ENCODE measurements at regions not wholly inside any gene's neighbourhood (a gene's known extent, or its start where the extent isn't known, plus 50 kb on each side); places are given as distances from the start of the nearest gene placed in this dataset.

- H3K27ac ChIP-seq (ENCODE audit: low read length): no peak overlapping the region
- no peak for TF ChIP-seq CTCF (IDR thresholded peaks at IDR 0.05; ENCODE audit: borderline replicate concordance, extremely low read depth, low read length, poor library complexity, severe bottlenecking)
- TF ChIP-seq EZH2 (IDR thresholded peaks at IDR 0.05; ENCODE audit: borderline replicate concordance, low read depth, low read length, severe bottlenecking): no peak
- DNase-seq (no peak), ATAC-seq (ENCODE audit: insufficient read depth, low read depth) (no peak)
- no peaks in the 10 kb centered on the region for H3K79me2 ChIP-seq (ENCODE audit: insufficient read depth, low read length)
- H3K9me3 ChIP-seq (ENCODE audit: insufficient read depth, low read length, severe bottlenecking): no peaks in the 10 kb centered on the region
- no peaks in the 10 kb centered on the region for H3K27me3 ChIP-seq (ENCODE audit: insufficient read depth, low read length, poor library complexity)
- H2AFZ ChIP-seq (ENCODE audit: low read depth, low read length): no peak overlapping the region
- H3K9ac ChIP-seq (ENCODE audit: low read depth, low read length): no peak overlapping the region
- H4K20me1 ChIP-seq (ENCODE audit: insufficient read depth, low read length): no peaks in the 10 kb centered on the region
- no peaks in the 10 kb centered on the region for H3K4me1 ChIP-seq (ENCODE audit: insufficient read depth, low read length)
- no peak overlapping the region for H3K4me2 ChIP-seq (ENCODE audit: insufficient read depth, low read length)
- H3K4me3 ChIP-seq (ENCODE audit: low read depth in 1 of 2, low read length in 2 of 2): no peak overlapping the region
- H3K36me3 ChIP-seq (ENCODE audit: insufficient read depth, low read length): no peaks in the 10 kb centered on the region
These were observed 469.1 kb upstream of the ARHGEF26 start for GRCh38 chr3:153652076-153652475.

- TF ChIP-seq CTCF (IDR thresholded peaks at IDR 0.05; ENCODE audit: borderline replicate concordance, extremely low read depth, low read length, poor library complexity, severe bottlenecking): no peak
- TF ChIP-seq EZH2 (IDR thresholded peaks at IDR 0.05; ENCODE audit: borderline replicate concordance, low read depth, low read length, severe bottlenecking): no peak
- Histone ChIP-seq H3K36me3 (ENCODE audit: insufficient read depth, low read length) (no peaks in the 10 kb centered on the region), H2AFZ (ENCODE audit: low read depth, low read length) (no peak overlapping the region), H4K20me1 (ENCODE audit: insufficient read depth, low read length) (no peaks in the 10 kb centered on the region), H3K9me3 (ENCODE audit: insufficient read depth, low read length, severe bottlenecking) (no peaks in the 10 kb centered on the region), H3K27me3 (ENCODE audit: insufficient read depth, low read length, poor library complexity) (no peaks in the 10 kb centered on the region), H3K4me2 (ENCODE audit: insufficient read depth, low read length) (no peak overlapping the region), H3K4me1 (ENCODE audit: insufficient read depth, low read length) (no peaks in the 10 kb centered on the region), H3K27ac (ENCODE audit: low read length) (no peak overlapping the region), H3K79me2 (ENCODE audit: insufficient read depth, low read length) (no peaks in the 10 kb centered on the region), H3K9ac (ENCODE audit: low read depth, low read length) (no peak overlapping the region), H3K4me3 (ENCODE audit: low read depth in 1 of 2, low read length in 2 of 2) (no peak overlapping the region)
- no peak for DNase-seq
- ATAC-seq (ENCODE audit: insufficient read depth, low read depth): no peak
These were observed 464.1 kb upstream of the ARHGEF26 start for GRCh38 chr3:153657046-153657445.

GRCh38 chr3:153657461-153657860, 463.7 kb upstream of the ARHGEF26 start:
- Histone ChIP-seq H3K9me3 (ENCODE audit: insufficient read depth, low read length, severe bottlenecking) (no peaks in the 10 kb centered on the region), H3K4me2 (ENCODE audit: insufficient read depth, low read length) (no peak overlapping the region), H4K20me1 (ENCODE audit: insufficient read depth, low read length) (no peaks in the 10 kb centered on the region), H3K4me1 (ENCODE audit: insufficient read depth, low read length) (no peaks in the 10 kb centered on the region), H3K79me2 (ENCODE audit: insufficient read depth, low read length) (no peaks in the 10 kb centered on the region), H3K4me3 (ENCODE audit: low read depth in 1 of 2, low read length in 2 of 2) (no peak overlapping the region), H3K27ac (ENCODE audit: low read length) (no peak overlapping the region), H2AFZ (ENCODE audit: low read depth, low read length) (no peak overlapping the region), H3K27me3 (ENCODE audit: insufficient read depth, low read length, poor library complexity) (no peaks in the 10 kb centered on the region), H3K36me3 (ENCODE audit: insufficient read depth, low read length) (no peaks in the 10 kb centered on the region), H3K9ac (ENCODE audit: low read depth, low read length) (no peak overlapping the region)
- no peak for TF ChIP-seq EZH2 (IDR thresholded peaks at IDR 0.05; ENCODE audit: borderline replicate concordance, low read depth, low read length, severe bottlenecking)
- no peak for TF ChIP-seq CTCF (IDR thresholded peaks at IDR 0.05; ENCODE audit: borderline replicate concordance, extremely low read depth, low read length, poor library complexity, severe bottlenecking)
- DNase-seq (no peak), ATAC-seq (ENCODE audit: insufficient read depth, low read depth) (no peak)

GRCh38 chr3:153658136-153658535, 463.1 kb upstream of the ARHGEF26 start:
- no peak overlapping the region for H3K27ac ChIP-seq (ENCODE audit: low read length)
- no peaks in the 10 kb centered on the region for H3K36me3 ChIP-seq (ENCODE audit: insufficient read depth, low read length)
- H3K9me3 ChIP-seq (ENCODE audit: insufficient read depth, low read length, severe bottlenecking): no peaks in the 10 kb centered on the region
- H3K4me2 ChIP-seq (ENCODE audit: insufficient read depth, low read length): no peak overlapping the region
- H3K9ac ChIP-seq (ENCODE audit: low read depth, low read length): no peak overlapping the region
- no peak for ATAC-seq (ENCODE audit: insufficient read depth, low read depth)
- H3K79me2 ChIP-seq (ENCODE audit: insufficient read depth, low read length): no peaks in the 10 kb centered on the region
- no peak for DNase-seq
- no peak for TF ChIP-seq EZH2 (IDR thresholded peaks at IDR 0.05; ENCODE audit: borderline replicate concordance, low read depth, low read length, severe bottlenecking)
- no peak for TF ChIP-seq CTCF (IDR thresholded peaks at IDR 0.05; ENCODE audit: borderline replicate concordance, extremely low read depth, low read length, poor library complexity, severe bottlenecking)
- H4K20me1 ChIP-seq (ENCODE audit: insufficient read depth, low read length): no peaks in the 10 kb centered on the region
- H3K4me3 ChIP-seq (ENCODE audit: low read depth in 1 of 2, low read length in 2 of 2): no peak overlapping the region
- no peak overlapping the region for H2AFZ ChIP-seq (ENCODE audit: low read depth, low read length)
- H3K27me3 ChIP-seq (ENCODE audit: insufficient read depth, low read length, poor library complexity): no peaks in the 10 kb centered on the region
- H3K4me1 ChIP-seq (ENCODE audit: insufficient read depth, low read length): no peaks in the 10 kb centered on the region
